Fibroblast of mammary gland (primary cell): ENCODE measurements at regions not wholly inside any gene's neighbourhood (a gene's known extent, or its start where the extent isn't known, plus 50 kb on each side); places are given as distances from the start of the nearest gene placed in this dataset.

Source experiments
- DNase-seq: peaks from one replicate; pipeline ENCODE4 v3.0.0-alpha.2; 2010; ENCODE audit warnings: low read depth
- H3K4me3 ChIP-seq: 2 replicates; pipeline ENCODE4 v1.5.1; 2011; ENCODE audit warnings: low read depth, mild to moderate bottlenecking, low read length, moderate library complexity; ENCODE audit not compliant: control insufficient read depth
- TF ChIP-seq, protein P1 (sequence below): conservative IDR thresholded peaks from 2 replicates; pipeline ENCODE4 v1.5.1; 2011; ENCODE audit warnings: low read depth, low read length, inconsistent platforms; ENCODE audit not compliant: control insufficient read depth, insufficient read depth

GRCh38 chr2:126764686-126765265 is 108.8 kb downstream of the GYPC start:
- no peak overlapping the region for H3K4me3 ChIP-seq
- TF ChIP-seq, protein P1, sequence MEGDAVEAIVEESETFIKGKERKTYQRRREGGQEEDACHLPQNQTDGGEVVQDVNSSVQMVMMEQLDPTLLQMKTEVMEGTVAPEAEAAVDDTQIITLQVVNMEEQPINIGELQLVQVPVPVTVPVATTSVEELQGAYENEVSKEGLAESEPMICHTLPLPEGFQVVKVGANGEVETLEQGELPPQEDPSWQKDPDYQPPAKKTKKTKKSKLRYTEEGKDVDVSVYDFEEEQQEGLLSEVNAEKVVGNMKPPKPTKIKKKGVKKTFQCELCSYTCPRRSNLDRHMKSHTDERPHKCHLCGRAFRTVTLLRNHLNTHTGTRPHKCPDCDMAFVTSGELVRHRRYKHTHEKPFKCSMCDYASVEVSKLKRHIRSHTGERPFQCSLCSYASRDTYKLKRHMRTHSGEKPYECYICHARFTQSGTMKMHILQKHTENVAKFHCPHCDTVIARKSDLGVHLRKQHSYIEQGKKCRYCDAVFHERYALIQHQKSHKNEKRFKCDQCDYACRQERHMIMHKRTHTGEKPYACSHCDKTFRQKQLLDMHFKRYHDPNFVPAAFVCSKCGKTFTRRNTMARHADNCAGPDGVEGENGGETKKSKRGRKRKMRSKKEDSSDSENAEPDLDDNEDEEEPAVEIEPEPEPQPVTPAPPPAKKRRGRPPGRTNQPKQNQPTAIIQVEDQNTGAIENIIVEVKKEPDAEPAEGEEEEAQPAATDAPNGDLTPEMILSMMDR = no peak
- no peak for DNase-seq

- TF ChIP-seq, protein P1 = no peak
These were observed 109.4 kb downstream of the GYPC start for GRCh38 chr2:126765395-126765794.

GRCh38 chr2:126766295-126766968 is 110.5 kb downstream of the GYPC start:
- TF ChIP-seq, protein P1 = no peak
- no peak for DNase-seq
- H3K4me3 ChIP-seq = no peak overlapping the region

More at GRCh38 chr2:126765395-126765794, 109.4 kb downstream of the GYPC start:
- DNase-seq = no peak
- H3K4me3 ChIP-seq = no peak overlapping the region

DNA sequence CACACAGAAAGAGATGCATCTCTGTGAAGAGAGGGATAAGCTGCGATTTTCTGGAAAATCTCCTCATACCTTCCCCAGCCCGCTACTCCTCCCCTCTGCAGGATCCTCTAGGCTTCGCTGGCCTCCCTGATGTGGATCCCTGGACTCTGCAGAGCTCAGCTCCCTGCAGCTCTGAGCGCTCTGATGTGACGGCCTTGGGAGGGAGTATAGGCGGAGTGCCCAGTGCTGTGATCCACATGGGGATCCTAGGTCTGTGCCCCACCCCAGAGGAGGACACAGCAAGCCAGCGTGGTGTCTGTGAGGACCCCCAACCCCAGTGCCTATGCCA is 111.0 kb downstream of the GYPC start:
- no peak for DNase-seq
- TF ChIP-seq, protein P1 = no peak
- H3K4me3 ChIP-seq = no peak overlapping the region

GRCh38 chr2:126769118-126769517 is 113.2 kb downstream of the GYPC start:
- no peak for DNase-seq
- H3K4me3 ChIP-seq = no peak overlapping the region
- TF ChIP-seq, protein P1 = no peak

DNA sequence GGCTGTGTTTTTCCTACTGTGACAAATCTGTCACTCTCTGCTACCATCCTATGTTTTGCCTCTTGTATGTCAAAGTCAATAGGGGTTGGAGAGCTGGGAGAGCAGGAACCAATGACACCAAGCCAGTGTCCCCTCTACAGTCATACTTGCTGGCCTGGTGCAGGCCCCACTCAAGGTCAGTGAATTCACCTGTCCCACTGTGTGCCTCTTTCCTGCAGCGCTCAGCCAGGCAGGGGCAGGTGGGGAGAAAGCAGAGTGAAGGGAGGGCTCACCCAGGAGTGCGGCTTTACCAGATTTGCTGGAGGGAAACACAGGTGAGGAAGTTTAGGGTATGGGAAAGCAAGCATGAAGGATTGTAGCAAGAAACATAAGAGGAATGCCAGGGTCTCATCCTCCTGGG is 114.5 kb downstream of the GYPC start:
- DNase-seq = no peak
- TF ChIP-seq, protein P1 = no peak
- H3K4me3 ChIP-seq = no peak overlapping the region
